MM.1S (cell line): ENCODE measurements at regions not wholly inside any gene's neighbourhood (a gene's known extent, or its start where the extent isn't known, plus 50 kb on each side); places are given as distances from the start of the nearest gene placed in this dataset.

Source experiments
- DNase-seq: peaks from one replicate; pipeline ENCODE4 v3.0.0-alpha.2; 2015
- H2AFZ ChIP-seq: fragments of 300-600 bp; sonication (generic); 2 replicates; pipeline ENCODE4 v1.6.0; 2016; ENCODE audit warnings: antibody characterized with exemption, low read length
- H3F3A ChIP-seq: fragments of 300-600 bp; sonication (generic); 2 replicates; pipeline ENCODE4 v1.6.1; 2016; ENCODE audit warnings: mild to moderate bottlenecking, antibody characterized with exemption, low read length, moderate library complexity, mixed read lengths; ENCODE audit not compliant: insufficient read depth
- H3K27ac ChIP-seq: fragments of 300-600 bp; sonication (generic); 2 replicates; pipeline ENCODE4 v1.5.1; 2016; ENCODE audit warnings: mild to moderate bottlenecking, low read length
- H3K27me3 ChIP-seq: fragments of 300-600 bp; sonication (generic); replicated peaks from 2 replicates; pipeline ENCODE4 v1.6.0; 2016; ENCODE audit warnings: low read length; ENCODE audit not compliant: insufficient read depth
- H3K36me3 ChIP-seq: fragments of 300-600 bp; sonication (generic); replicated peaks from 2 replicates; pipeline ENCODE4 v1.6.1; 2016; ENCODE audit warnings: mild to moderate bottlenecking, low read length, mixed read lengths; ENCODE audit not compliant: insufficient read depth
- H3K4me1 ChIP-seq: fragments of 300-600 bp; sonication (generic); 2 replicates; pipeline ENCODE4 v1.6.1; 2016; ENCODE audit warnings: low read length, mixed read lengths
- H3K4me2 ChIP-seq: fragments of 300-600 bp; sonication (generic); 2 replicates; pipeline ENCODE4 v1.6.0; 2016; ENCODE audit warnings: low read depth, low read length
- H3K4me3 ChIP-seq: fragments of 300-600 bp; sonication (generic); 2 replicates; pipeline ENCODE4 v1.5.1; 2016; ENCODE audit warnings: low read length, mixed read lengths
- H3K79me2 ChIP-seq: fragments of 300-600 bp; sonication (generic); 2 replicates; pipeline ENCODE4 v1.6.1; 2016; ENCODE audit warnings: mixed run types, low read length, mixed read lengths
- H3K9ac ChIP-seq: fragments of 300-600 bp; sonication (generic); 2 replicates; pipeline ENCODE4 v1.6.1; 2016; ENCODE audit warnings: low read length, mixed read lengths
- H3K9me2 ChIP-seq: fragments of 300-600 bp; sonication (generic); replicated peaks from 2 replicates; pipeline ENCODE4 v1.6.1; 2016; ENCODE audit warnings: mild to moderate bottlenecking, low read length, mixed read lengths; ENCODE audit not compliant: insufficient read depth
- H3K9me3 ChIP-seq: fragments of 300-600 bp; sonication (generic); replicated peaks from 2 replicates; pipeline ENCODE4 v1.6.1; 2016; ENCODE audit warnings: mild to moderate bottlenecking, low read length, mixed read lengths; ENCODE audit not compliant: insufficient read depth
- H4K20me1 ChIP-seq: fragments of 300-600 bp; sonication (generic); 2 replicates; pipeline ENCODE4 v1.6.1; 2016; ENCODE audit warnings: mild to moderate bottlenecking, low read length, moderate library complexity, mixed read lengths; ENCODE audit not compliant: insufficient read depth
- CTCF ChIP-seq: fragments of 300-600 bp; sonication (generic); IDR thresholded peaks from 2 replicates; pipeline ENCODE4 v1.5.1; 2016; ENCODE audit warnings: antibody characterized with exemption, low read length, mixed read lengths
- EZH2 ChIP-seq: fragments of 300-600 bp; sonication (generic); optimal IDR thresholded peaks from 2 replicates; pipeline ENCODE3; 2017; ENCODE audit warnings: low read depth, mild to moderate bottlenecking, antibody characterized with exemption, low read length, mixed read lengths
- EZH2phosphoT487 ChIP-seq: fragments of 300-600 bp; sonication (generic); IDR thresholded peaks from 2 replicates; pipeline ENCODE4 v1.6.1; 2018; ENCODE audit warnings: antibody characterized with exemption, low read length

- H3K9ac ChIP-seq = no peak overlapping the region
- H3K27ac ChIP-seq = no peak overlapping the region
- no peaks in the 10 kb centered on the region for H3F3A ChIP-seq
- H3K4me1 ChIP-seq = no peaks in the 10 kb centered on the region
- no peaks in the 10 kb centered on the region for H3K36me3 ChIP-seq
- no peaks in the 10 kb centered on the region for H3K9me3 ChIP-seq
- no peaks in the 10 kb centered on the region for H3K27me3 ChIP-seq
- H3K4me3 ChIP-seq = no peak overlapping the region
- no peak for DNase-seq
- TF ChIP-seq EZH2 = no peak
- TF ChIP-seq EZH2phosphoT487 = no peak
- TF ChIP-seq CTCF = no peak
- no peak overlapping the region for H2AFZ ChIP-seq
- H4K20me1 ChIP-seq = no peaks in the 10 kb centered on the region
- no peaks in the 10 kb centered on the region for H3K9me2 ChIP-seq
- no peak overlapping the region for H3K4me2 ChIP-seq
- H3K79me2 ChIP-seq = no peaks in the 10 kb centered on the region
Observed at GRCh38 chr12:58414398-58414871, 473.1 kb downstream of the ATP23 start.

GRCh38 chr12:58415716-58416115 is 474.3 kb downstream of the ATP23 start:
- Histone ChIP-seq H3K4me3 (no peak overlapping the region), H3K27me3 (no peaks in the 10 kb centered on the region), H3K4me1 (no peaks in the 10 kb centered on the region), H3K79me2 (no peaks in the 10 kb centered on the region), H3K9me3 (no peaks in the 10 kb centered on the region), H3K4me2 (no peak overlapping the region), H3K36me3 (no peaks in the 10 kb centered on the region), H3K9me2 (no peaks in the 10 kb centered on the region), H3K9ac (no peak overlapping the region), H2AFZ (no peak overlapping the region), H3K27ac (no peak overlapping the region), H4K20me1 (no peaks in the 10 kb centered on the region), H3F3A (no peaks in the 10 kb centered on the region)
- TF ChIP-seq EZH2 = no peak
- DNase-seq = no peak

- Histone ChIP-seq H3K27me3 (no peaks in the 10 kb centered on the region), H3K4me2 (no peak overlapping the region), H3K27ac (no peak overlapping the region), H3K9ac (no peak overlapping the region), H3K9me2 (no peaks in the 10 kb centered on the region), H3F3A (no peaks in the 10 kb centered on the region), H3K9me3 (no peaks in the 10 kb centered on the region), H3K79me2 (no peaks in the 10 kb centered on the region), H3K4me1 (no peaks in the 10 kb centered on the region), H3K4me3 (no peak overlapping the region), H2AFZ (no peak overlapping the region), H3K36me3 (no peaks in the 10 kb centered on the region), H4K20me1 (no peaks in the 10 kb centered on the region)
- DNase-seq = no peak
- TF ChIP-seq CTCF (no peak), EZH2 (no peak), EZH2phosphoT487 (no peak)
Observed at GRCh38 chr12:58416236-58416635, 474.9 kb downstream of the ATP23 start.

- H3F3A ChIP-seq = peaks cover 6% of the 10 kb centered on the region; the same call in 1 of the 2 replicates
- no peak overlapping the region for H2AFZ ChIP-seq
- H3K9ac ChIP-seq = no peak overlapping the region
- H3K9me2 ChIP-seq = no peaks in the 10 kb centered on the region
- no peak for TF ChIP-seq EZH2
- no peak for TF ChIP-seq CTCF
- no peak for TF ChIP-seq EZH2phosphoT487
- no peaks in the 10 kb centered on the region for H3K27me3 ChIP-seq
- H3K4me2 ChIP-seq = no peak overlapping the region
- no peaks in the 10 kb centered on the region for H3K79me2 ChIP-seq
- peaks cover 9% of the 10 kb centered on the region for H3K4me1 ChIP-seq
- H3K36me3 ChIP-seq = no peaks in the 10 kb centered on the region
- no peak overlapping the region for H3K4me3 ChIP-seq
- H3K27ac ChIP-seq = no peak overlapping the region
- H3K9me3 ChIP-seq = no peaks in the 10 kb centered on the region
- no peak for DNase-seq
- H4K20me1 ChIP-seq = no peaks in the 10 kb centered on the region
Observed at GRCh38 chr12:58419196-58419760, 477.9 kb downstream of the ATP23 start.
